GM10266 (cell line): ENCODE measurements at regions not wholly inside any gene's neighbourhood (a gene's known extent, or its start where the extent isn't known, plus 50 kb on each side); places are given as distances from the start of the nearest gene placed in this dataset.

Source experiments
- DNase-seq: peaks from one replicate; pipeline ENCODE4 v3.0.0; 2012; ENCODE audit errors: extremely low spot score
- CTCF ChIP-seq: IDR thresholded peaks from 2 replicates; pipeline ENCODE4 v1.5.1; 2012; ENCODE audit warnings: mild to moderate bottlenecking, low read depth; ENCODE audit not compliant: control insufficient read depth, insufficient read depth; ENCODE audit errors: missing control alignments

DNA sequence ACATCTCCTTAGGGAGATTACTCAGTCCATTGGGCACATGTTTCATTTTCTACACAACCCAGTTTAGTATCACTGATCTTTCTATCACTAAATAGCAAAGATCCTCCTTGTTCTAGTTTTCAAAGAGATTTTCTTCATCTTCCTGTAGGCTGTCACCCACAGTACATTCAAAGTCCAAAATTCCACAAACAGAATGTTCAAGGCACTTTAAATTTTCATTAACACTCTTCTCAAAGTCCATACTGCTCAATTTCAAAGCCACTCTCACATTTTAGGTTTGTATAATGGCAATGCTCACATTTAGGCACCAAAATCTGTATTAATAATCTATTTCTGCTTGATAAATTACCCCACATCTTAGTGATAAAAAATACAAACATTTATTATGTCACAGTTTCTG, 152.8 kb downstream of the FSIP2 start:
- no peak for TF ChIP-seq CTCF
- DNase-seq, result no peak

- DNase-seq, result no peak
These were observed 153.3 kb downstream of the FSIP2 start for GRCh38 chr2:185891804-185892411.

DNA sequence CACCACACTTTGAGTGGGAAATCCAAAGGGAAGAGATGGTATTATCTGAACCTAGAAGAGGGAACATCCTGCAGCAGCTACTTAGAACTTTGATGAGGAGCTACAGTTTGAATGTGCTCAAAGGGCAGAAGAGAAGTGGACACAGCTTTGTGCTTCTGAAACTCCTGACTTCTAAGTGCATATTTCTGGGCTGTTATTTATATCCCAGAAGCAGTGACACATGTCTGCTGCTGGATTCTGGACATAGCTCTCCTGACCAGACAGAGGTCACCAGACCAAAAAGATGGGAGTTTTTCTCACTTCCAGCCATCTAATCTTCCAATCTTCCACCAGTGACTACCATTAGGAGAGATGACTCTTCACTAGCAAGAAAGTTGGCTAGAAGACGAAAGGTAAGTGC, 153.9 kb downstream of the FSIP2 start:
- no peak for DNase-seq

More at GRCh38 chr2:185891804-185892411, 153.3 kb downstream of the FSIP2 start:
- TF ChIP-seq CTCF, result no peak

GRCh38 chr2:185894223-185894622, 155.6 kb downstream of the FSIP2 start:
- no peak for TF ChIP-seq CTCF
- DNase-seq, result no peak

More for the DNA sequence above, 153.9 kb downstream of the FSIP2 start:
- no peak for TF ChIP-seq CTCF

DNA sequence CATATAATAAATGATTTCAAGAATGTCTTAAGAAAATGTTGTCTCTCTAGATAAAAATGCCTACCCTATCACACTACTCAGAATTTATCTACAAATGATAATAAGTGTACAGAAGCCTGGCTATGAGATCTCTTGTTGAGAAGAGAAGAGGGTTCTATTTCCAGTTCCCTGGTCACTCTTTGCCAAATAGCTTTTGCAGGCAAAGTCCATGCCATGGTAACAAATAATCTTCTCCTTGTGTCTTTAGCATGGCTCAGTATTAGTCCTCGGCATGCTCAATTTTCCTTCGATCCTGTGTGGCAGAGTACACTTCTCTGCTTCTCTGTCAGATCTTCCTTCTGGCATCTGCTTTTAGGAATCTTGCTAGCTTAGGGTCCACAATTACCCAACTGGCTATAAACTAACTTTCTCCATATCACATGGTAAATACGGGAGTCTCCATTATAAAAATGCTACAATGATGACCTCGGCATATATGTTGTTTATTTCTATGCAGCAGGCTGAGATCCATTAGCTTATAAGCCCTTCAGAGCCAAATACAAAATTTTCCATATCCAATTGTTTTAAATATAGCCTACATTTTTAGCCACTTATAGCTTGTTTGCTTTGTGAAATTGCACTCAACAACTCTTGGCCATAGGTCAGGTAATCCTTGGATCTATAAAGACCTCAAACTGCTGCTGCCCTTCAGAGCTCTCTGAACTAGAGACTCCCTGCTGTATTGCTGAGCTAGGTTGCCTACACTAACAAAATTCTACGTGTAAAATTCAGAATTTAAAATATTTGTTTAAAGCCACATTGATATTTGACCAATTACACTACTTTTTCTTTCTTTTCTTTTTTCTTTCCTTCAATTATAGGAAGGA, 157.5 kb downstream of the FSIP2 start:
- no peak for TF ChIP-seq CTCF
- no peak for DNase-seq

GRCh38 chr2:185899366-185899765, 160.8 kb downstream of the FSIP2 start:
- no peak for DNase-seq
- no peak for TF ChIP-seq CTCF

DNA sequence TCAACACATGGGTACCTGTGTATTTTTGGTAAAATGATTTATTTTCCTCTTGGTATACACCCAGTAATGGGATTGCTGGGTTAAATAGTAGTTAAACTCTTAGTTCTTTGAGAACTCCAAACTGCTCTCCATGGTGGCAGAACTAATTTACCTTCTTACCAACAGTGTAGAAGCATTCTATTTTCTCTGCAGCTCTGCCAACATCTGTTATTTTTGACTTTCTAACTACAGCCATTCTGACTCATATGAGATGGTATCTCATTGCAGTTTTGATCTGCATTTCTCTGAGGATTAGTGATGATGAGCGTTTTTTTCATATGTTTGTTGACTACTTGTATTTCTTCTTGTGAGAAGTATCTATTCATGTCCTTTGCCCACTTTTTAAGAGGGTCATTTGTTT, 180.6 kb downstream of the FSIP2 start:
- TF ChIP-seq CTCF, result no peak

More for the DNA sequence above, 180.6 kb downstream of the FSIP2 start:
- DNase-seq, result no peak
